NCI-H460 (cell line): ENCODE measurements at regions not wholly inside any gene's neighbourhood (a gene's known extent, or its start where the extent isn't known, plus 50 kb on each side); places are given as distances from the start of the nearest gene placed in this dataset.

Source experiments
- DNase-seq: peaks from one replicate; pipeline ENCODE4 v3.0.0-alpha.2; 2016; ENCODE audit warnings: low read depth; ENCODE audit errors: extremely low read depth
- small RNA-seq, 2 experiments: library from RNA; depleted of rRNA; stranded (forward); fragments of <200 nt; gene quantifications; one replicate each; pipeline ENCODE3, GENCODE V24; 2014

GRCh38 chr2:134189009-134189720, 64.7 kb upstream of the MGAT5 start:
- DNase-seq = no peak

- no peak for DNase-seq
Measured at GRCh38 chr2:134190062-134190806, 63.6 kb upstream of the MGAT5 start.

GRCh38 chr2:134190807-134191203, 63.1 kb upstream of the MGAT5 start:
- DNase-seq = no peak

DNA sequence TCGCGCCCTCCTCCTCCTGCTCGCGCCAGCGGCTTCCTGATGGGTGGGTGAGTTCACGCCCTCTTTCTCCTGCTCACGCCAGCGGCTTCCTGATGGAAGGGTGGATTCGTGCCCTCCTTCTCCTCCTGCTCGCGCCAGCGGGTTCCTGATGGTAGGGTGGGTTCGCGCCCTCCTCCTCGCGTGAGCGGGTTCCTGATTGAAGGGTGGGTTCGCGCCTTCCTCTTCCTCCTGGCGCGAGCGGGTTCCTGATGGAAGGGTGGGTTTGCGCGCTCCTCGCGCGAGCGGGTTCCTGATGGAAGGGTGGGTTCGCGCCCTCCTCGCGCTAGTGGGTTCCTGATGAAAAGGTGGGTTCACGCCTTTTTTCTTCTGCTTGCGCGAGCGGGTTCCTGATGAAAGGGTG, 62.0 kb upstream of the MGAT5 start:
- DNase-seq = no peak

DNA sequence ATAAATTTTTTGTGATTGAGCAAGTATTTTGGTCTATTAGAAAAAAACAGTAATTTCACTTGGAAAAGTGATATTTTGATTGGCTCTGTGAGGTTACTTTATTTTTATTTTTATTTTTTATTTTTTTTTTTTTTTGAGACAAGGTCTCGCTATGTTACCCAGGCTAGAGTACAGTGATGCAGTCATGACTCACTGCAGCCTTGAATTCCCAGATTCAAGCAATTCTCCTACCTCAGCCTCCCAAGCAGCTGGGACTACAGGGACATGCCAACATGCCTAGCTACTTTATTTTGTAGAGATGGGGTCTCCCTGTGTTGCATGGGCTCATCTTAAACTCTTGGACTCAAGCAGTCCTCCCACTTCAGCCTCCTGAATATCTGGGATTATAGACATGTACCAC, 60.9 kb upstream of the MGAT5 start:
- DNase-seq = no peak

DNA sequence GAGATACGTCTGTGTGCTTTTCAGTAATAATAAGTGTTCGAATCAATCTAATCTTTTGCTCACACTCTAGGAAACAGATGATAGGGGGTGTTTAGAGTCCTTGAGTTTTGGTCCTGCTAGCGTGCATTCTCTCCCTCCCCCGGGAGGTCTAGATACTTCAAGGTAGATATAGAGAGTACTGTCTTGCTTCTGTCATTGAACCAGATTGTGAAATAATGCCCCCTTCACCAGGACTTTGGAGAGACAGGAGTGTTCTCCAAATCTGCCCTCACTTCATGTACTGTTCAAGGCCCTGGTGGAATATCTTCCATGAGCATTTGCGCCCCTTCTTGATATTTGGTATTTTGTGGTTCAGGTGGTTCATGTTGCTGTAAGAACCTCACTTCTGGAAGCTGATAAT, 59.4 kb upstream of the MGAT5 start:
- DNase-seq = no peak

- no peak for DNase-seq
Measured at GRCh38 chr2:134195341-134195740, 58.5 kb upstream of the MGAT5 start.

GRCh38 chr2:134197445-134197844, 56.4 kb upstream of the MGAT5 start:
- DNase-seq = no peak

DNA sequence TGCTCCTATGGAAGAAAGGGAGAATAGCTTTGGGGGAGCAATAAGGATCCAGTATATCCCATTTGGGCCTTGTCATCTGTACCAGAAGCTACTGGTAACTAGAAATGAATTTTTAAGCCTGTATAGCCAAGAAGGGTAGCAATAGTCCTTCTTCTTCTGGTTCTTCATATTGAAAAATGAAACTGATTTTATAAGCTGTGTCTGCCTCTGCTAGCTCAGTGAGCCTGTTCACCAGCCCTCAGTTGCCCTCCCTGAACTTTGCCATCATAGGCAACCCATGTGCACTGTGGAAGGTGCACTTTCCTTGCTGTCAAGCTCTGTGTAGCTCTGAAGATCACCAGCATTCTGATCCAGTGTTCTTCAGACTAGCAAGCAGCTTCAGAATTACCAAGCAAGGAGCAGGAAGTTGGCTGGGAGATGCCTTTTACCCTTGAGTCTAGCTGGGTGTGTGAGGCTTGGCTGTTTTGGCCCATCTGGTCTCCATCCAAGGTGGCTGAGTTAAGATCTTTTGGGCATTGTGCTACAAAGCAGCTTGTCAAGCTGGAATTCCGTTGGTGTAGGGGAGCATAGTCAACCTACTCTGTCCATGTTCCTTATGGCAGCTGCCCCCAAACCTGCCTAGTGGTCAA, 55.8 kb upstream of the MGAT5 start:
- DNase-seq = no peak

DNA sequence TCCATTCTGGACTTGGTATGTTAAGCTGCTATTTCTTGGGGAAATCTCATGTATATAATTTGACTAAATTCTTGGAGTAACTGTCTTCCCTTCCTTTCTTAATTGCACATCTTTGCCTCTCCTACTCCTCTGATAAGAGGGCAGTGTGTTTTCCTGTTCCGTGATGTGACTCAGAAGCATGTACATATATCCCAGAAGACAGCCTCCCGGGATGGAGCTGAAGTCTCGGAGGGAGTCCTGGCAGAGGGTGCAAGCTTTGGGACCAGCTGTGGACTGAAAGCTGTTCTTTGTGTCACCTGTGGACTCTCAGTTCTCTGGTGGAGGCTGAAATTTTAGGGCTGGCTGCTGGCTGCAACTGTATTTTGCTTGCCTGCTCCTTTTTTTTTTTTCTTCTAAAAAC, 54.7 kb upstream of the MGAT5 start:
- DNase-seq = no peak

- no peak for DNase-seq
Measured at GRCh38 chr2:134200036-134200618, 53.7 kb upstream of the MGAT5 start.

GRCh38 chr2:134201533-134201932, 52.3 kb upstream of the MGAT5 start:
- DNase-seq = no peak

DNA sequence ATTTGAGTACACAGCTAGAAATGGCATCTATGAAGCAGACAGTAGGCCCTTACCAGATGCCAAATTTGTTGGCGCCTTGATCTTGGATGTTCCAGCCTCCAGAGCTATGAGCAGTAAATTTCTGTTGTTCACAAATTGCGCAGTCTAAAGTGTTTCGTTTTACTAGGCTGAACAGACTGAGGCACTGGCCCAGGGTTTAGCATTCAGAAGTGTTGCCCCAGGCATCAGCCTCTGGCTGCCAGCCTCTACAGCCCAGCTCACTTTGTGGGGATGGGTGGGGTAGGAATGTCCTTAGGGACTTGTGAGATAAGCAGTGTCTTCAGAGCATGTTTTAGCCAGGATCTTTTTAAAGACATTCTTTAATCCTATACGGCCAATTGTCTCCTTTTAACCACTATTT, 51.5 kb upstream of the MGAT5 start:
- no peak for DNase-seq

GRCh38 chr2:134203175-134203574, 50.7 kb upstream of the MGAT5 start:
- DNase-seq = no peak

Small RNAs in the stretch of these regions (small RNA-seq; reads per million reads assigned to genes)
- 0 to 0.12 reads per million in 2 experiments for gene MIR3679
